ENCODE measurements at regions not wholly inside any gene's neighbourhood (a gene's known extent, or its start where the extent isn't known, plus 50 kb on each side); places are given as distances from the start of the nearest gene placed in this dataset.

DNA sequence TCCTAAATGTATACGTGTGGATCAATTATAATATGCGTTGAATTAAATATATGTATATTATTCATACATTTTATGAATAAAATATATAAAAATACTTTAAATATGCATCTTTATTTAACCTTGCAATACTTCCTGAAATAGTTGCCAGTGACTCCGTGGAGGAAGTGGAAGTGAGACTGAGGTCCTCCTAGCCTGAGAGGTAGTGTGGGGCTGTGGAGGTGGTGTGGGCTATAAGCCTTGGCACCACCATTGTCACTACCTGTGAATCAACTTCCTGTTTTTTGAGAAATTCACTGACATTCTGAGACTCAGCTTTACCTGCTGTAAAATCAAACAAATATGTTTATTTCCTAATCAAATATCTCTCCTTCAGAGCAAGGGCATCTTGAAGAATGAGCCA is 514.2 kb downstream of the VRK1 start:
- no peak for DNase-seq

- DNase-seq: no peak
Measured at GRCh38 chr14:97312910-97313309, 515.7 kb downstream of the VRK1 start.

DNA sequence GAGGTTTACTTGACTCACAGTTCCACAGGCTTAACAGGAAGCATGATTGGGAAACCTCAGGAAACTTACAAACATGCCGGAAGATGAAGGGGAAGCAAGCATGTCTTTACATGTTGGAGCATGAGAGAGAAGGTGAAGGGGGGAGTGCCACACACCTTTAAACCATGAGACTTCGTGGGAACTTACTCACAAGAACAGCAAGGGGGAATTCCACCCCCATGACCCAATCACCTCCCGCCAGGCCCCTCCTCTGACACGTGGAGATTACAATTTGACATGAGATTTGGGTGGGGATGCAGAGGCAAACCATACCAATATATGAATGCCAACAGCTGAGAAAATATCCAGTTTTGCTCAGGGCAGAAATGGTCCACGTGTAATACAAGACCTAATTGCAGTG is 518.6 kb downstream of the VRK1 start:
- no peak for DNase-seq

GRCh38 chr14:97318380-97318779 is 521.2 kb downstream of the VRK1 start:
- DNase-seq: no peak

- DNase-seq: no peak
Measured at GRCh38 chr14:97319691-97320090, 522.5 kb downstream of the VRK1 start.

DNA sequence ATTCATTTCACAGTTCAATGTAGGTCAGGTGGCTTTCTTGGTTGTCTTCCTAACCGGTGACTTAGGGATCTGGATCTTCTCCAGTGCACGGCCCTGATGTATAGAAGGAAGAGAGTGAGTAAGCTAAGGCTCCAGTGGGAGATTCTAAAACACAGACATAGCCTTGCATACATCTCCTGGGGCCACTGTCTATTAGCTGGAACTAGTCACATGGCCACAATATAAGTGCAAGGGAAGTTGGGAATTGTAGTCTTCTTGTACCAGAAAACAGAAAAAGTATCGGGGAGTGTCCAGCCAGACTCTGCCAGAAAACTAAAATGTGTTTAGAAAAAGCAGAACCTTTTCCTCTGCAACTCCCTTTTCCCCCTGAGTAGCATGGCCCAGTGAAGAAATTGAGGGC is 531.6 kb downstream of the VRK1 start:
- no peak for DNase-seq

- no peak for DNase-seq
Measured at GRCh38 chr14:97329701-97330100, 532.5 kb downstream of the VRK1 start.

GRCh38 chr14:97331058-97331457 is 533.9 kb downstream of the VRK1 start:
- no peak for DNase-seq

GRCh38 chr14:97331526-97331925 is 534.3 kb downstream of the VRK1 start:
- DNase-seq: no peak

DNA sequence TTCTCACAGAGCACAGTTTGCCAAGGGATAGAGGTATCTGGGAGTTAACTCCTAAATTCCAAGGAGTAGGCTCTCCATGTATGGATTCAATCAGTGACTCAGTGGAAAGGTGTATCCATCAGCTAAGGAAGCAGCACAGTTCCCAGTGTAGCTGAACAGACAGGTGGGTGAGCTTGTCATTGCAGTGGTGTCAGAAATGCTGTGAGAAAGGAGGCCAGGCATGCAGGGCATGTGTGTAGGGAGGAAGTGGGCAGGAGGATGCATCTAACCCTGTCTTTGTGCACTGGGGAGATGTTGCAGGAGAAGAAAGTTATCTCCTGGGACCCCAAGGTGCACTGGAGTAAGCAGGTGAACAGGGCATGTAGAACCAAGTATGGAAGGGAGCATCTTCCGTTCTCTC is 539.0 kb downstream of the VRK1 start:
- no peak for DNase-seq

DNA sequence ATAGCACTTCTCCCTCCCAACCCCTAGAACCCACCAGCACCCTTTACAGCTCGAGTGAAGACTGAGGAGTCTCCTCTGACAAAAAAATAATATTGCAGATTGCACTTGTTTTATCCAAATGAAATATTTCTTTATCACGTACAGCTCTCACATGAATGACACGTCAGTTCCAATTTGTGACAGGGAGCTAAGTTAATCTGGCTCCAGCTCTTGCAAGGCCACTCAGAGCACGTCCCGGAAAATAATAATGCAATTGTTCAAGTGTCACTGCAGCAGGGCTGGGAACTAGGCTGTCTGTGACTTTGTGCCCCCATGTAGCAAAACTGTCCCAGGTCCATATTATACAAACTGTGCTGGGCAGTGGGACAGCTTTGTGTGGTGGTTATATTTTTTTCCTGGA is 539.6 kb downstream of the VRK1 start:
- no peak for DNase-seq

DNA sequence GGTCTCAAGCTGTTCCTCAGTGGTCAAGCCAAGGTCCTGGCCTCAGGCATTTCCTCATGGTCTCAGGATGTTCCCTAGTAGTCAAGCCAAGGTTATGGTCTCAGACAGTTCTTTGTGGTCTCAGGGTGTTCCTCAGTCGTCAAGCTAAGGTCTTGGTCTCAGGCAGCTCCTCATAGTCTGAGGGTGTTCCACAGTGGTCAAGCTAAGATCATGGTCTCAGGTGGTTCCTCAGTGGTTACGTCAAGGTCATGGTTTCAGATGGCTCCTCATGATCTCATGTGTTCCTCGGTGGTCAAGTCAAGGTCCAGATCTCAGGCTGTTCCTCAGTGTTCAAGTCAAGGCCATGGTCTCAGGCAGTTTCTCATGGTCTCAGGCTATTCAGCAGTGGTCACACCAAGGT is 540.1 kb downstream of the VRK1 start:
- no peak for DNase-seq

GRCh38 chr14:97337670-97338069 is 540.5 kb downstream of the VRK1 start:
- no peak for DNase-seq

- DNase-seq: no peak
Measured at GRCh38 chr14:97344666-97345065, 547.5 kb downstream of the VRK1 start.

GRCh38 chr14:97346675-97347074 is 549.5 kb downstream of the VRK1 start:
- no peak for DNase-seq

- no peak for DNase-seq
Measured at GRCh38 chr14:97349463-97349862, 552.3 kb downstream of the VRK1 start.

GRCh38 chr14:97349946-97350345 is 552.8 kb downstream of the VRK1 start:
- DNase-seq: no peak

DNA sequence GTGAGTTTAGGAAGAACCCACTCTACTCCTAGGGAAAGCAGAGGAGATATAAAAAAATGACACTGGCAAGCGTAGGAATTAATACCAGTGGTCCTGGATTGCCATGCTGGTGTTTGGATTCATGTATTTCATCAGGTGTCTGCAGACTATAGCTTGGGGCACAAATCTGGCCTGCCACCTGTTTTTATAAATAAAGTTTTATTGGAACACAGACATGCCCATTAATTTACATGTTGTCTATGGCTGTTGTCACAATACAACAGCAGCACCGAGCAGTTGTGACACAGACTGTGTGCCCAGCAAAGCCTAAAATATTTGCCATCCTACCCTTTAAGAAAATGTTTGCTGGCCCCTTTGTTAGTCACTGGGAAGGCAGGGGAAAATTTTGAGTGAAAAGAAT is 553.2 kb downstream of the VRK1 start:
- no peak for DNase-seq

DNA sequence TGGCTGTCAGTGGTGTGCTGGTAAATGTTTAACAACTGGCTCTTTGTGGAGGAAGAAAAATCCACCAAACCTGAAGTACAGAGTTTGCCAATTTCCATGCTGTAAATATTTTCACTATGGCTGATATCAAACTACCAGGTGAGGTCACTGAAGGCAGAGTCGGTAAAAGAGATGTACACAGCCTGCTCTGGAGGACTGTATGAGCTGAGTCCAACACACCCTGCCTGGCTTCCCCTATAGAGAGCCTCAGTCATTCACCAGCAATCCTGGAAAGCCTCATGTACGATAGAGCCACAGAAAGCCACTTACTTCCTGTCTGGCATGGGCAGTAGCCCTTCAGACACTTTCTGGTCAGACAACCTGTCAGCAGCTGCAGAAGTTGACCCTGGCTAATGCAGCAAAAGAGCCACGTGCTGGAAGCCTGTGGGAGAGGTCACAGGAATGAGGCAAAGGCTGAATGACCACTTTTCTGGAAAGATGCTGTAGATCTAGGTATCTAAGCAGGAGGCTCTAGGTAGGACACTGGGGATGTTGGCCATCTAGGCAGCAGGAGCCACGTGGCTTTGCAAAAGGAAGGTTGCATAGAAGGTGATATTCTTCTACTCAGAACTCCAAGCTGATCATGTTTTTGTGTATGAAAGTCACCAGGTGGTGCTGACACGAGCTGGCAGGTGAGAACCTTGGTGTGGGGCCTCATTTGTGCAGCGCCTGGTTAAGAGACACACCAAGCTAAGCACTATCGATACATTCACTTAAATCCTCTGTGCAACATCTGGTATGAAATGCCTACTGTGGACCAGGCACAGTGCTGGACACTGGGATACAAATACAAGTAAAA is 553.9 kb downstream of the VRK1 start:
- DNase-seq: no peak

DNA sequence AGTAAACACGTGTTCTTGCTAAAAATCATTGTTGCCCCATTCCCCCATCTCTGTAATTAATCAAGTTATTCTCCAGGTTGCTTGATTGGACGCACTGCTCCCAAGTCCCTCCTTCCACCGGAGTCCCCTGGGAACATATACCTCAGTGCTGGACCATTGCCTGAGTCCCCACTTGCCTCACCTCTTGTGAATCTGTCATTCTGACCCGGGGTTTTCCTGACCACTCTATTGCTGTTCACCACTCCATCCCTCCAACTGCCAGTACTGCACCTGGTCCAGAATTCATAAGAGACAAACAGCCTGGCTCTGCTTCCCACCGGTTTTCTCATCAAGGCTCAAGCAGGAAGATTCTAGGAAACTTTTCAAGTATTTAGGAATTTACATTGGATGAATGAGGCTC is 555.9 kb downstream of the VRK1 start:
- no peak for DNase-seq

DNA sequence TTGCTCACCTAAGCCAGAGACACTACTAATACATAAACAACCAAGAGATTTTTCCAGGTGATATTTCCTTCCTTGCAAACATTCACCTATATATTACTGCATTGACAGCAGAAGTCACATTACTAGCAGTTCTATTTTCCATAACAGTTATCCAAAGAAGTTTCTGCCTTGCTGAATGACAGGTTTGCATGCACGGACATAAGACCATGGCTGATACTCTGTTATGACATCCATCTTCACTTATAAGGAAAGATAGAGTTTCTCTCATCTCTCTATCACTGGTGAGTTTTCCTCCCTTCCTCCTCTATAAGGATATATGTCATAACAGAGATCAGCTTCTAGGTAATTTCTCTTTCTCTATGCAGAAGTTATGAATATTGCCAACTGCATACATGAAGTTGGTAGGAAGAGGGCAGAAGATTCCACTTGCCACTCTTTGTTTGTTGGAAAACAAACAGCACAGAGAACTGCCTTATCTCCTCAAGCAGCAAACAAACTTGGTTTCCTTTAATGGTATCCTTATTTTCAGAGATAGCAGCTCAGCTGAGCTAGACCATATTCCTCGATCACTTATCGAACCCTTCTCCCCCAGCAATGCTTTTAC is 557.0 kb downstream of the VRK1 start:
- no peak for DNase-seq

- DNase-seq: no peak
Measured at GRCh38 chr14:97359341-97359740, 562.2 kb downstream of the VRK1 start.

- DNase-seq: no peak
Measured at GRCh38 chr14:97361181-97361580, 564.0 kb downstream of the VRK1 start.

DNA sequence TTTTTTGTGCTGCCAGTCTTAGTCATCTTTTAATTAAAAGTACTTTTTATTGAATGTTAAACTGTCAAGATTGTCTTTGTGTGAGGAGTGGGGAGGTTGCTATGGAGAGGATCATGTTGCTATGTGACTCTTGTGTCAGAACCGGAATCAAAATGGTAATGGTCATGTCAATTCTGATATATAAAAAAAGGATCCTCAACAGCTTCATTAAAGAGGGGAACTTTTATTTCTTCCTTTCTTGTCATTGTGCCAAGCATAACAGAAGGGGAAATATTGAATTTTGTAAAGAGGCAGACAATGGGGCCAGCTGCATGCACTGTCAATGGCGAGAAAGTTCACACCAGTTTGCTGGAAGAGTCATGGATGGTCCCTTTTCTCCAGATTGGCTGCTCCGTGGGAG is 564.8 kb downstream of the VRK1 start:
- no peak for DNase-seq

GRCh38 chr14:97366400-97366799 is 569.2 kb downstream of the VRK1 start:
- DNase-seq: no peak

Data from stimulated activated naive CD4-positive, alpha-beta T cell treated with Interleukin-2 at 50 U/mL for 16 hours (primary cell).